HEK293 (cell line): ENCODE measurements at regions not wholly inside any gene's neighbourhood (a gene's known extent, or its start where the extent isn't known, plus 50 kb on each side); places are given as distances from the start of the nearest gene placed in this dataset.

ENCODE experiments used
- KLF9 ChIP-seq: fragments of 450-650 bp; formaldehyde crosslinking; IDR thresholded peaks from 2 replicates; pipeline ENCODE4 v1.5.1; 2016; ENCODE audit warnings: missing biosample characterization, missing genetic modification characterization, low read depth
- REPIN1 ChIP-seq: fragments of 450-650 bp; formaldehyde crosslinking; IDR thresholded peaks from 2 replicates; pipeline ENCODE4 v1.5.1; 2017; ENCODE audit warnings: missing biosample characterization, missing genetic modification characterization, low read depth
- YY1 ChIP-seq: fragments of 450-650 bp; formaldehyde crosslinking; IDR thresholded peaks from 2 replicates; pipeline ENCODE4 v1.5.1; 2018; ENCODE audit warnings: missing biosample characterization, missing genetic modification characterization
- ZNF10 ChIP-seq: fragments of 450-650 bp; formaldehyde crosslinking; IDR thresholded peaks from 2 replicates; pipeline ENCODE4 v1.5.1; 2017; ENCODE audit warnings: missing biosample characterization, missing genetic modification characterization
- ZNF274 ChIP-seq, 2 experiments: fragments of 200-500 bp in 1 of 2; fragments of 450-650 bp in 1 of 2; sonication (Bioruptor generic) in 1 of 2; formaldehyde crosslinking in 1 of 2; IDR thresholded peaks; 2 replicates each; pipeline versions ENCODE4 v1.5.1 to v1.6.1; 2014 to 2016; ENCODE audit warnings: borderline replicate concordance in 1 of 2, inconsistent platforms in 1 of 2, low read length in 1 of 2, missing biosample characterization in 1 of 2, missing genetic modification characterization in 1 of 2
- ZNF670 ChIP-seq: fragments of 450-650 bp; formaldehyde crosslinking; IDR thresholded peaks from 2 replicates; pipeline ENCODE4 v1.5.1; 2016; ENCODE audit warnings: missing biosample characterization, missing genetic modification characterization, low read depth
- TF ChIP-seq, protein P1 (sequence below): fragments of 450-650 bp; formaldehyde crosslinking; IDR thresholded peaks from 2 replicates; pipeline ENCODE4 v1.5.1; 2016; ENCODE audit warnings: missing biosample characterization, missing genetic modification characterization
- TF ChIP-seq, protein P2 (sequence below): fragments of 450-650 bp; formaldehyde crosslinking; IDR thresholded peaks from 2 replicates; pipeline ENCODE4 v1.5.1; 2016; ENCODE audit warnings: missing biosample characterization, missing genetic modification characterization
- TF ChIP-seq, protein P3 (sequence below): fragments of 450-650 bp; formaldehyde crosslinking; optimal IDR thresholded peaks from 2 replicates; pipeline ENCODE3; 2016; ENCODE audit warnings: missing biosample characterization, mild to moderate bottlenecking, missing genetic modification characterization
- TF ChIP-seq, protein P4 (sequence below): fragments of 450-650 bp; formaldehyde crosslinking; IDR thresholded peaks from 2 replicates; pipeline ENCODE4 v1.5.1; 2017; ENCODE audit warnings: missing biosample characterization, missing genetic modification characterization

- TF ChIP-seq, protein P1, sequence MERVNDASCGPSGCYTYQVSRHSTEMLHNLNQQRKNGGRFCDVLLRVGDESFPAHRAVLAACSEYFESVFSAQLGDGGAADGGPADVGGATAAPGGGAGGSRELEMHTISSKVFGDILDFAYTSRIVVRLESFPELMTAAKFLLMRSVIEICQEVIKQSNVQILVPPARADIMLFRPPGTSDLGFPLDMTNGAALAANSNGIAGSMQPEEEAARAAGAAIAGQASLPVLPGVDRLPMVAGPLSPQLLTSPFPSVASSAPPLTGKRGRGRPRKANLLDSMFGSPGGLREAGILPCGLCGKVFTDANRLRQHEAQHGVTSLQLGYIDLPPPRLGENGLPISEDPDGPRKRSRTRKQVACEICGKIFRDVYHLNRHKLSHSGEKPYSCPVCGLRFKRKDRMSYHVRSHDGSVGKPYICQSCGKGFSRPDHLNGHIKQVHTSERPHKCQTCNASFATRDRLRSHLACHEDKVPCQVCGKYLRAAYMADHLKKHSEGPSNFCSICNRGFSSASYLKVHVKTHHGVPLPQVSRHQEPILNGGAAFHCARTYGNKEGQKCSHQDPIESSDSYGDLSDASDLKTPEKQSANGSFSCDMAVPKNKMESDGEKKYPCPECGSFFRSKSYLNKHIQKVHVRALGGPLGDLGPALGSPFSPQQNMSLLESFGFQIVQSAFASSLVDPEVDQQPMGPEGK (tag by site-specific recombination): no peak
- TF ChIP-seq ZNF670: no peak
- no peak for TF ChIP-seq YY1 (tag by site-specific recombination)
- TF ChIP-seq ZNF10 (tag by site-specific recombination): no peak
- TF ChIP-seq, protein P2, sequence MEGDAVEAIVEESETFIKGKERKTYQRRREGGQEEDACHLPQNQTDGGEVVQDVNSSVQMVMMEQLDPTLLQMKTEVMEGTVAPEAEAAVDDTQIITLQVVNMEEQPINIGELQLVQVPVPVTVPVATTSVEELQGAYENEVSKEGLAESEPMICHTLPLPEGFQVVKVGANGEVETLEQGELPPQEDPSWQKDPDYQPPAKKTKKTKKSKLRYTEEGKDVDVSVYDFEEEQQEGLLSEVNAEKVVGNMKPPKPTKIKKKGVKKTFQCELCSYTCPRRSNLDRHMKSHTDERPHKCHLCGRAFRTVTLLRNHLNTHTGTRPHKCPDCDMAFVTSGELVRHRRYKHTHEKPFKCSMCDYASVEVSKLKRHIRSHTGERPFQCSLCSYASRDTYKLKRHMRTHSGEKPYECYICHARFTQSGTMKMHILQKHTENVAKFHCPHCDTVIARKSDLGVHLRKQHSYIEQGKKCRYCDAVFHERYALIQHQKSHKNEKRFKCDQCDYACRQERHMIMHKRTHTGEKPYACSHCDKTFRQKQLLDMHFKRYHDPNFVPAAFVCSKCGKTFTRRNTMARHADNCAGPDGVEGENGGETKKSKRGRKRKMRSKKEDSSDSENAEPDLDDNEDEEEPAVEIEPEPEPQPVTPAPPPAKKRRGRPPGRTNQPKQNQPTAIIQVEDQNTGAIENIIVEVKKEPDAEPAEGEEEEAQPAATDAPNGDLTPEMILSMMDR (tag by site-specific recombination): no peak
- TF ChIP-seq, protein P3, sequence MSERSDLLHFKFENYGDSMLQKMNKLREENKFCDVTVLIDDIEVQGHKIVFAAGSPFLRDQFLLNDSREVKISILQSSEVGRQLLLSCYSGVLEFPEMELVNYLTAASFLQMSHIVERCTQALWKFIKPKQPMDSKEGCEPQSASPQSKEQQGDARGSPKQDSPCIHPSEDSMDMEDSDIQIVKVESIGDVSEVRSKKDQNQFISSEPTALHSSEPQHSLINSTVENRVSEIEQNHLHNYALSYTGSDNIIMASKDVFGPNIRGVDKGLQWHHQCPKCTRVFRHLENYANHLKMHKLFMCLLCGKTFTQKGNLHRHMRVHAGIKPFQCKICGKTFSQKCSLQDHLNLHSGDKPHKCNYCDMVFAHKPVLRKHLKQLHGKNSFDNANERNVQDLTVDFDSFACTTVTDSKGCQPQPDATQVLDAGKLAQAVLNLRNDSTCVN (tag by site-specific recombination): no peak
- no peak for TF ChIP-seq REPIN1 (tag by site-specific recombination)
- TF ChIP-seq ZNF274 (IDR thresholded peaks at IDR 0.05; ENCODE audit: low read length): no peak
- TF ChIP-seq ZNF274 (tag by site-specific recombination; IDR thresholded peaks at IDR 0.05; ENCODE audit: borderline replicate concordance): no peak
- TF ChIP-seq, protein P4, sequence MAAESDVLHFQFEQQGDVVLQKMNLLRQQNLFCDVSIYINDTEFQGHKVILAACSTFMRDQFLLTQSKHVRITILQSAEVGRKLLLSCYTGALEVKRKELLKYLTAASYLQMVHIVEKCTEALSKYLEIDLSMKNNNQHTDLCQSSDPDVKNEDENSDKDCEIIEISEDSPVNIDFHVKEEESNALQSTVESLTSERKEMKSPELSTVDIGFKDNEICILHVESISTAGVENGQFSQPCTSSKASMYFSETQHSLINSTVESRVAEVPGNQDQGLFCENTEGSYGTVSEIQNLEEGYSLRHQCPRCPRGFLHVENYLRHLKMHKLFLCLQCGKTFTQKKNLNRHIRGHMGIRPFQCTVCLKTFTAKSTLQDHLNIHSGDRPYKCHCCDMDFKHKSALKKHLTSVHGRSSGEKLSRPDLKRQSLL (tag by site-specific recombination): no peak
- TF ChIP-seq KLF9: no peak
These were observed 217.5 kb downstream of the SNX13 start for GRCh38 chr7:17722798-17723197.
